ENCODE measurements at regions not wholly inside any gene's neighbourhood (a gene's known extent, or its start where the extent isn't known, plus 50 kb on each side); places are given as distances from the start of the nearest gene placed in this dataset.

GRCh38 chr3:191922570-191922969 lies 461.6 kb downstream of the PYDC2 start:
- TF ChIP-seq CTCF (IDR thresholded peaks at IDR 0.05 in 4 of 5, conservative IDR thresholded peaks at IDR 0.05 in 1 of 5) (no peak), POLR2A (IDR thresholded peaks at IDR 0.05) (no peak)

Measured in gastrocnemius medialis (tissue), 4 donors.